DND-41 (cell line): ENCODE measurements at regions not wholly inside any gene's neighbourhood (a gene's known extent, or its start where the extent isn't known, plus 50 kb on each side); places are given as distances from the start of the nearest gene placed in this dataset.

Experiments
- CTCF ChIP-seq: IDR thresholded peaks from 2 replicates; pipeline ENCODE4 v1.5.1; 2012; ENCODE audit warnings: borderline replicate concordance, low read length, moderate library complexity, mild to moderate bottlenecking; ENCODE audit not compliant: poor library complexity, severe bottlenecking; ENCODE audit errors: extremely low read depth
- EZH2 ChIP-seq: IDR thresholded peaks from 3 replicates; pipeline ENCODE4 v1.6.1; 2012; ENCODE audit warnings: borderline replicate concordance, low read depth, mild to moderate bottlenecking, moderate library complexity, low read length, inconsistent platforms; ENCODE audit not compliant: severe bottlenecking

DNA sequence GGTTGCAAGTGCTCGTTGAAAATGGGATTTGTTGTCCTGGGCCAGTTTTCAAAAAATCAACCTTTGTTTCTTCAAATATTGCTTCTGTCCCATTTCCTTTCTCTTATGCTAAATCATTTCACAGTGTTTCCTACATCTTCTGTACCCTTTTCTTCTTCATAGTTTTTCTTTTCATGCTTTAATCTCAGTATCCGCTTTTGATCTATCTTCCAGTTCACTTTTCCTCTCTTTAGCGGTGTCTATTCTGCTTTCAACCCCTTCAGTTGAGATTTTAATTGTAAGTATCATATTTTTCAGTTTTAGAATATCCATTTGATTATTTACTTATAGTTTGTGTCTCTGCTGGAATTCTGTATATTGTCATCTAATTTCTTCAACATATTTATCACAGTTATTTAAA is 311.7 kb upstream of the TPM1 start:
- TF ChIP-seq CTCF (no peak), EZH2 (no peak)
